Ascending aorta (tissue), 2 donors: ENCODE measurements at regions not wholly inside any gene's neighbourhood (a gene's known extent, or its start where the extent isn't known, plus 50 kb on each side); places are given as distances from the start of the nearest gene placed in this dataset.

Experiments
- DNase-seq, 2 donors: peaks; one replicate each; pipeline ENCODE4 v3.0.0-alpha.2; 2019; ENCODE audit warnings: low spot score in 2 of 2
- H3K27ac ChIP-seq, 2 donors: fragments of 200-600 bp; sonication (generic); one replicate each; pipeline ENCODE4 v1.5.1; 2016 to 2017; ENCODE audit warnings: mild to moderate bottlenecking in 1 of 2
- H3K27me3 ChIP-seq: fragments of 200-600 bp; sonication (generic); one replicate; pipeline ENCODE4 v1.5.1; 2017
- H3K36me3 ChIP-seq, 2 donors: fragments of 200-600 bp; sonication (generic); one replicate each; pipeline ENCODE4 v1.5.1; 2016
- H3K4me1 ChIP-seq, 2 donors: fragments of 200-600 bp; sonication (generic); one replicate each; pipeline ENCODE4 v1.5.1; 2016 to 2017; ENCODE audit warnings: mild to moderate bottlenecking in 1 of 2
- H3K4me3 ChIP-seq, 2 donors: fragments of 200-600 bp; sonication (generic); one replicate each; pipeline ENCODE4 v1.5.1; 2016 to 2017; ENCODE audit warnings: mild to moderate bottlenecking in 1 of 2
- H3K9me3 ChIP-seq, 2 donors: fragments of 200-600 bp; sonication (generic); one replicate each; pipeline ENCODE4 v1.5.1; 2016
- CTCF ChIP-seq, 3 experiments: fragments of 200-600 bp in 2 of 3; fragments of 450-650 bp in 1 of 3; sonication (generic) in 2 of 3; IDR thresholded peaks; one replicate each; pipeline ENCODE4 v1.5.1; 2016 to 2019; ENCODE audit warnings: antibody characterized with exemption in 3 of 3, mild to moderate bottlenecking in 1 of 3, moderate library complexity in 1 of 3
- intact Hi-C: fragments of 100-400 bp; cut with DNase I; formaldehyde crosslinking; loops from one replicate; pipeline ENCODE4 v1.15.1; 2023

GRCh38 chr4:138399081-138399480 is 156.9 kb upstream of the SLC7A11 start:
- no peak for TF ChIP-seq CTCF (IDR thresholded peaks at IDR 0.05)
- DNase-seq, result no peak
- peaks cover 0 to 12% of the 10 kb centered on the region in 2 donors for H3K4me1 ChIP-seq
- no peaks in the 10 kb centered on the region for H3K9me3 ChIP-seq
- no peaks in the 10 kb centered on the region for H3K36me3 ChIP-seq
- no peak overlapping the region for H3K4me3 ChIP-seq
- no peaks in the 10 kb centered on the region for H3K27me3 ChIP-seq
- H3K27ac ChIP-seq, result no peak overlapping the region
- intact Hi-C loops, result no loop called here

GRCh38 chr4:138398322-138398721 is 156.2 kb upstream of the SLC7A11 start:
- H3K36me3 ChIP-seq, result no peaks in the 10 kb centered on the region
- no peaks in the 10 kb centered on the region for H3K9me3 ChIP-seq
- peaks cover 0 to 12% of the 10 kb centered on the region in 2 donors for H3K4me1 ChIP-seq
- no peak for DNase-seq
- intact Hi-C loops, result no loop called here
- H3K27ac ChIP-seq, result no peak overlapping the region
- no peak for TF ChIP-seq CTCF (IDR thresholded peaks at IDR 0.05)
- no peak overlapping the region for H3K4me3 ChIP-seq
- H3K27me3 ChIP-seq, result no peaks in the 10 kb centered on the region

DNA sequence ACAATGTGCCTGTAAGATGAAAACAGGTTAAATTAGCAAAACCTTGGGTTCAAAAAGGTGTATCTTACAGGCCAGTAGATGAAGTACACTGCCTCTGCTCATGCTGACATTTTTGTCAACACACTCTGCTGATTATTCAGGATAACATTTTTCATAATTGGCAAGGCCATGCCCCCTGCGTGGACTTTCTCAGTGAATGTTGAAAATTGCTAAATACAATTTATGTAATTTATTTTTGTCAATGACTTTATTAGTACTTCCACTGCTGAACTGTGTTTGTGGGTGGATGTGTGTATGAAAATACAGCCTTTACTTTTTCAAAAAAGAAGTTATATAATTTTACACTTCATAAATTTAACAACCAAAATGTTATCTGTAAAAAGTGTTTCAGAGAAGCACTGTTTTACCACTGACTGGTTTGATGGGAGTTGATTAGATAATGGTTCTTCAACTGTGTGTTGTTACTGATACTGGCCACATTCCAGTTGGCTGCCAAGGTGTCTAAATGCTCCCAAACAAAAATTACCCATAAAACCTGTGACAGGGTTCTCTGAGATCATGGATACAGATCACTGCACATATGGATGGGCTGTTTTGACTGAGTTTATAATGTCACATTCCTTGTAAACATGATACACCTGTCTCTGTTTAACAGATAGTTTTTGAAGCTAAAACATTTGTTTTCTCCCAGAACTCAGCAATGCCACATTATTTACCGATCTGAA is 151.9 kb upstream of the SLC7A11 start:
- no peak for DNase-seq
- Histone ChIP-seq H3K36me3 (no peaks in the 10 kb centered on the region), H3K4me1 (peaks cover 0 to 5% of the 10 kb centered on the region in 2 donors), H3K4me3 (no peak overlapping the region), H3K9me3 (no peaks in the 10 kb centered on the region), H3K27ac (no peak overlapping the region), H3K27me3 (no peaks in the 10 kb centered on the region)
- no peak for TF ChIP-seq CTCF (IDR thresholded peaks at IDR 0.05)
- intact Hi-C loops, result no loop called here

DNA sequence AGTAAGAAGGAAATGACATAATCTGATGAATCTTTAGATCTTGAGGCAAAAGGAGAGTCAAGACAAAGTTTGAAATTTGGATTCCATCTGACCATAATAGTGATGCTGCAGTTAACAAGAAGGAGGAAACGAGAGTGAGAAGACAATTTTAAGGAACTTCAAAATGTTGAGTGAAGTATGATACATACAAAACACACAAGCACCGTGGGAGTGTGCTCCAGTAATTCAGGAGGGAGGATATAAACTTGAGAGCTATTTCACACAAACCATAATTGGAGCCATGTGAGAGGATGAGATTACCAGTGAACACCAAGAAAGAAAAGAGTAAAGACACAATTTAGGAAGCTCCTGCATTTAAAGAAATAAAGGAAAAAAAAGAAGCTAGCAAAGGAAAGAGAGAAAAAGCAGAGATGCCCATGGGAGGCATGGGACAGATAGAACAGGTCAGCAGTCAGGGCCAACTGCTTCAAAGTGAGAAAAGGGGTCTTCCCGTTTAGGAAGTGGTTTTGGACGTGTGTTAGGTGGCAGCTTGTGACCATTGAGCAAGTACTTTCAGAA is 150.7 kb upstream of the SLC7A11 start:
- intact Hi-C loops, result no loop called here
- no peak overlapping the region for H3K4me3 ChIP-seq
- H3K27me3 ChIP-seq, result no peaks in the 10 kb centered on the region
- no peak for TF ChIP-seq CTCF (IDR thresholded peaks at IDR 0.05)
- no peaks in the 10 kb centered on the region for H3K36me3 ChIP-seq
- DNase-seq, result no peak
- H3K9me3 ChIP-seq, result no peaks in the 10 kb centered on the region
- H3K4me1 ChIP-seq, result no peaks in the 10 kb centered on the region
- no peak overlapping the region for H3K27ac ChIP-seq

- DNase-seq, result no peak
- no peak overlapping the region for H3K27ac ChIP-seq
- TF ChIP-seq CTCF (IDR thresholded peaks at IDR 0.05), result no peak
- no peaks in the 10 kb centered on the region for H3K27me3 ChIP-seq
- no peak overlapping the region for H3K4me3 ChIP-seq
- intact Hi-C loops, result no loop called here
- H3K4me1 ChIP-seq, result no peaks in the 10 kb centered on the region
- H3K36me3 ChIP-seq, result no peaks in the 10 kb centered on the region
- H3K9me3 ChIP-seq, result no peaks in the 10 kb centered on the region
Measured at GRCh38 chr4:138389976-138390685, 148.0 kb upstream of the SLC7A11 start.
